Caco-2 (cell line): ENCODE measurements at regions not wholly inside any gene's neighbourhood (a gene's known extent, or its start where the extent isn't known, plus 50 kb on each side); places are given as distances from the start of the nearest gene placed in this dataset.

ENCODE experiments used
- BruUV-seq: library from RNA; stranded (reverse); fragments of 400-500 nt; replicated peaks from 2 replicates; lab custom pipeline; 2021; lab: Mats Ljungman, UMichigan
- CTCF ChIA-PET: fragments of 300-600 bp; sonication (Branson Sonifier 250); formaldehyde crosslinking; loops from one replicate; lab custom pipeline; 2022; ENCODE audit warnings: antibody characterized with exemption; lab: Charles Lee
- POLR2A ChIA-PET: fragments of 300-600 bp; sonication (Branson Sonifier 250); formaldehyde crosslinking; loops from one replicate; lab custom pipeline; 2022; ENCODE audit warnings: antibody characterized with exemption; lab: Charles Lee
- DNase-seq, 2 experiments: peaks; one replicate each; pipeline versions ENCODE4 v3.0.0 to v3.0.0-alpha.2; 2020 to 2022
- H3K27me3 ChIP-seq: replicated peaks from 2 replicates; pipeline ENCODE4 v1.6.0; 2011; ENCODE audit warnings: low read length; ENCODE audit not compliant: control insufficient read depth, insufficient read depth
- H3K36me3 ChIP-seq: 2 replicates; pipeline ENCODE4 v1.5.1; 2011; ENCODE audit warnings: low read length; ENCODE audit not compliant: control insufficient read depth, insufficient read depth
- H3K4me1 ChIP-seq: fragments of 250-450 bp; sonication (Bioruptor Pico); 2 replicates; pipeline ENCODE4 v1.5.1; 2020; ENCODE audit warnings: mild to moderate bottlenecking
- H3K4me3 ChIP-seq: 2 replicates; pipeline ENCODE4 v1.5.1; 2011; ENCODE audit warnings: low read depth, mild to moderate bottlenecking, control low read depth, low read length
- H3K9me3 ChIP-seq: fragments of 250-450 bp; sonication (Bioruptor Pico); 2 replicates; pipeline ENCODE4 v1.5.1; 2020; ENCODE audit warnings: mild to moderate bottlenecking, moderate library complexity
- H3K27ac Mint-ChIP-seq: one replicate; pipeline ENCODE4 v1.8.0; 2022; ENCODE audit warnings: mixed read lengths; ENCODE audit not compliant: unreplicated experiment
- H3K27me3 Mint-ChIP-seq: one replicate; pipeline ENCODE4 v1.8.0; 2022; ENCODE audit warnings: mixed read lengths; ENCODE audit not compliant: insufficient read depth, unreplicated experiment
- H3K36me3 Mint-ChIP-seq: one replicate; pipeline ENCODE4 v1.8.0; 2022; ENCODE audit warnings: mild to moderate bottlenecking, mixed read lengths; ENCODE audit not compliant: insufficient read depth, unreplicated experiment
- H3K4me1 Mint-ChIP-seq: one replicate; pipeline ENCODE4 v1.8.0; 2022; ENCODE audit warnings: low read depth, mixed read lengths; ENCODE audit not compliant: unreplicated experiment
- H3K4me3 Mint-ChIP-seq: one replicate; pipeline ENCODE4 v1.8.0; 2022; ENCODE audit warnings: mild to moderate bottlenecking, moderate library complexity, mixed read lengths; ENCODE audit not compliant: unreplicated experiment
- H3K9me3 Mint-ChIP-seq: one replicate; pipeline ENCODE4 v1.8.0; 2022; ENCODE audit warnings: mixed read lengths; ENCODE audit not compliant: unreplicated experiment
- CTCF ChIP-seq, 2 experiments: fragments of 200-600 bp in 1 of 2; IDR thresholded peaks; 1 replicate in 1 of 2; 2 replicates in 1 of 2; pipeline versions ENCODE4 v1.5.1 to v1.8.0; 2011 to 2022; ENCODE audit warnings: antibody characterized with exemption in 1 of 2, control low read depth in 1 of 2, inconsistent platforms in 1 of 2, low read depth in 1 of 2, low read length in 1 of 2, mild to moderate bottlenecking in 1 of 2, moderate library complexity in 1 of 2; ENCODE audit not compliant: insufficient read depth in 1 of 2, severe bottlenecking in 1 of 2, unreplicated experiment in 1 of 2
- intact Hi-C: fragments of 100-400 bp; cut with micrococcal nuclease; formaldehyde crosslinking; loops from one replicate; pipeline ENCODE4 v1.10.0; 2022; ENCODE audit not compliant: unreplicated experiment

DNA sequence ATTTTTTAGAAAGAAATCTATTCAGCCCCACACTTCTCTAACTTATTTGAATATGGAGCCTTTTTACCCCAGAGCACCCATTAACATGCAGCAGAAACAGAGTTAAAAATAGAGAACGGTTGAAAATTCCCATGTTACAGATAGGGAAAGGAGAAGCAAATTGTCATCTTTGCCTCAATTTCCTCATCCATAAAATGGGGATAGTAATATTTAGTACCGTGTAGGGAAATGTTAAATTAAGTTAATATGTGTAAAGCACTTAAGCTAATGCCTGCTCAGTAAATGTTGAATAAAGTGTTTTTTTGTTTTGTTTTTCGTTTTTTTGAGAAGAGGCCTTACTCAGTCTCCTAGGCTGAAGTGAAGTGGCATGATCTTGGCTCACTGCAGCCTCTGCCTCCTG, 50.3 kb downstream of the NAV1 start:
- intact Hi-C loops, result no loop called here
- Mint-ChIP-seq H3K9me3 (no peaks in the 10 kb centered on the region), H3K4me3 (no peak overlapping the region), H3K36me3 (no peaks in the 10 kb centered on the region), H3K27me3 (peaks cover 32% of the 10 kb centered on the region), H3K27ac (no peak overlapping the region), H3K4me1 (no peaks in the 10 kb centered on the region)
- POLR2A ChIA-PET, result no interaction called here
- no peaks in the 10 kb centered on the region; the same call in none of the 2 replicates for H3K27me3 ChIP-seq
- H3K36me3 ChIP-seq, result no peaks in the 10 kb centered on the region
- no TSS peak for BruUV-seq
- no peak overlapping the region for H3K4me3 ChIP-seq
- CTCF ChIA-PET, result no interaction called here
- no peak for TF ChIP-seq CTCF (IDR thresholded peaks at IDR 0.05; ENCODE audit: insufficient read depth in 1 of 2, low read depth in 1 of 2, low read length in 1 of 2, severe bottlenecking in 1 of 2, unreplicated experiment in 1 of 2)
- no peak for DNase-seq
- no peaks in the 10 kb centered on the region for H3K9me3 ChIP-seq
- no peaks in the 10 kb centered on the region for H3K4me1 ChIP-seq

DNA sequence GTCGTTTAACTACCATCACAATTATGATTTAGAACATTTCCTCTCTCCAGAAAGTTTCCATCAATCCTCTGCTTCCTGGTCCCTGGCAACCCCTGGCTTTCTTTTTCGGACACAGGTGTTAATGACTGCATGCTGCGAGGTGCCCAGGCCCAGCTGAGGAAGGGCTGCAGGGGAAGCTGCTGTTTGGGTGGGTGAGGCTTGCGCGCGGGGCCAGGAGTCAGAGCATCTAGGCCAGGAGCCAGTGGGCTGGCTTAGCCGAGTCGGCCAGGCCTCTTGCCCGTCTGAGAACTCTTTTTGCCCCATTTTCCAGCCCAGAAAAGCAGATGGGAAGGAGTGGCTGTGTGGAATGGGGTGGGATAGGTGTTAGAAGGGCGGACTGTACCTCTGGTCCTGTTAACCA, 51.5 kb downstream of the NAV1 start:
- Histone ChIP-seq H3K9me3 (no peaks in the 10 kb centered on the region), H3K4me3 (no peak overlapping the region), H3K4me1 (no peaks in the 10 kb centered on the region), H3K27me3 (no peaks in the 10 kb centered on the region; the same call in none of the 2 replicates), H3K36me3 (no peaks in the 10 kb centered on the region)
- no TSS peak for BruUV-seq
- no peak for DNase-seq
- Mint-ChIP-seq H3K9me3 (no peaks in the 10 kb centered on the region), H3K27me3 (peaks cover 26% of the 10 kb centered on the region), H3K27ac (no peak overlapping the region), H3K36me3 (no peaks in the 10 kb centered on the region), H3K4me1 (no peaks in the 10 kb centered on the region), H3K4me3 (no peak overlapping the region)
- ChIA-PET CTCF (no interaction called here), POLR2A (no interaction called here)
- intact Hi-C loops, result no loop called here
- no peak for TF ChIP-seq CTCF (IDR thresholded peaks at IDR 0.05; ENCODE audit: insufficient read depth in 1 of 2, low read depth in 1 of 2, low read length in 1 of 2, severe bottlenecking in 1 of 2, unreplicated experiment in 1 of 2)

DNA sequence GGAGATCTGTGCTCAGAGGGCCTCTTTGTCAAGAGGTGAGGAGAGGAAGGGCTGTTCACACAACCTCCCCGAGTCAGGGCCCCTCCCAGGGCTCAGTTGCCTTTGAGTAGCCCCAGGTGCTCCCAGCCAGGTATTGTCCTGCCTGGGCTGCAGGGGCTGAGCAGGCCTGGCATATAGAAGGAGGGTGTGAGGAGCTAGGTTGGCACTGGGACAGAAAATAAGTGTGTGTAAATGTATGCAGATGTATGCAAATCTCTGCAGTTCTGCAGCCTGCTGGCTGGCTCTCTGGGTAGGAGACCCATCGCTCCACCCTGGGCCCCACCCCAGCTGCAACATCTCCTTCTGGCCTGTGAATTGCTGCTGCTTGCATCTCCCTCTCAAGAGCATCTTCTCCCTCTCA, 52.4 kb downstream of the NAV1 start:
- Histone ChIP-seq H3K27me3 (no peaks in the 10 kb centered on the region; the same call in none of the 2 replicates), H3K36me3 (no peaks in the 10 kb centered on the region), H3K4me1 (no peaks in the 10 kb centered on the region), H3K9me3 (no peaks in the 10 kb centered on the region), H3K4me3 (no peak overlapping the region)
- intact Hi-C loops, result no loop called here
- Mint-ChIP-seq H3K27me3 (peaks cover 19% of the 10 kb centered on the region), H3K27ac (no peak overlapping the region), H3K4me1 (no peaks in the 10 kb centered on the region), H3K4me3 (no peak overlapping the region), H3K9me3 (no peaks in the 10 kb centered on the region), H3K36me3 (no peaks in the 10 kb centered on the region)
- ChIA-PET POLR2A (no interaction called here), CTCF (no interaction called here)
- TF ChIP-seq CTCF (IDR thresholded peaks at IDR 0.05; ENCODE audit: insufficient read depth in 1 of 2, low read depth in 1 of 2, low read length in 1 of 2, severe bottlenecking in 1 of 2, unreplicated experiment in 1 of 2), result no peak
- BruUV-seq, result no TSS peak
- DNase-seq, result no peak
